ENCODE measurements at regions not wholly inside any gene's neighbourhood (a gene's known extent, or its start where the extent isn't known, plus 50 kb on each side); places are given as distances from the start of the nearest gene placed in this dataset.
"Not testable (repeated sequence)": the region's sequence is repeated elsewhere in the genome, so short reads cannot be mapped to it uniquely, and the experiment has no call there.

- DNase-seq: no peak
These were observed 889.1 kb upstream of the ZEB2 start for GRCh38 chr2:145408980-145409379.

- DNase-seq: no peak
These were observed 884.8 kb upstream of the ZEB2 start for GRCh38 chr2:145404690-145405089.

- no peak for DNase-seq
These were observed 882.9 kb upstream of the ZEB2 start for GRCh38 chr2:145402706-145403277.

- no peak for DNase-seq
These were observed 879.2 kb upstream of the ZEB2 start for GRCh38 chr2:145399131-145399530.

GRCh38 chr2:145394181-145394580, 874.3 kb upstream of the ZEB2 start:
- no peak for DNase-seq

- no peak for DNase-seq
These were observed 867.1 kb upstream of the ZEB2 start for GRCh38 chr2:145386973-145387372.

- DNase-seq: no peak
These were observed 864.0 kb upstream of the ZEB2 start for GRCh38 chr2:145383961-145384360.

GRCh38 chr2:145380436-145381017, 860.6 kb upstream of the ZEB2 start:
- no peak for DNase-seq

- no peak for DNase-seq
These were observed 860.0 kb upstream of the ZEB2 start for GRCh38 chr2:145379934-145380333.

GRCh38 chr2:145374165-145374564, 854.2 kb upstream of the ZEB2 start:
- DNase-seq: no peak

- DNase-seq: not testable (repeated sequence)
These were observed 847.4 kb upstream of the ZEB2 start for GRCh38 chr2:145367334-145367733.

- no peak for DNase-seq
These were observed 846.4 kb upstream of the ZEB2 start for GRCh38 chr2:145366341-145366740.

GRCh38 chr2:145360129-145360790, 840.3 kb upstream of the ZEB2 start:
- DNase-seq: no peak

- DNase-seq: no peak
These were observed 839.6 kb upstream of the ZEB2 start for GRCh38 chr2:145359561-145359960.

GRCh38 chr2:145356056-145356455, 836.1 kb upstream of the ZEB2 start:
- DNase-seq: no peak

GRCh38 chr2:145352484-145352883, 832.6 kb upstream of the ZEB2 start:
- no peak for DNase-seq

- no peak for DNase-seq
These were observed 832.0 kb upstream of the ZEB2 start for GRCh38 chr2:145351864-145352425.

- no peak for DNase-seq
These were observed 830.1 kb upstream of the ZEB2 start for GRCh38 chr2:145350011-145350410.

GRCh38 chr2:145344076-145344724, 824.3 kb upstream of the ZEB2 start:
- no peak for DNase-seq

- no peak for DNase-seq
These were observed 823.4 kb upstream of the ZEB2 start for GRCh38 chr2:145343287-145343686.

- DNase-seq: peak in 1 of 2 donors; percentile 17
These were observed 821.6 kb upstream of the ZEB2 start for GRCh38 chr2:145341536-145341935.

GRCh38 chr2:145339646-145340045, 819.7 kb upstream of the ZEB2 start:
- no peak for DNase-seq

- no peak for DNase-seq
These were observed 812.4 kb upstream of the ZEB2 start for GRCh38 chr2:145332210-145332898.
